SKM-1 treated with dmso at 0.1 percent for 144 hours (cell line): ENCODE measurements at regions not wholly inside any gene's neighbourhood (a gene's known extent, or its start where the extent isn't known, plus 50 kb on each side); places are given as distances from the start of the nearest gene placed in this dataset.

ENCODE experiments used
- DNase-seq: peaks from one replicate; lab custom pipeline; 2025; ENCODE audit not compliant: unreplicated experiment; lab: John Stamatoyannopoulos, UW

DNA sequence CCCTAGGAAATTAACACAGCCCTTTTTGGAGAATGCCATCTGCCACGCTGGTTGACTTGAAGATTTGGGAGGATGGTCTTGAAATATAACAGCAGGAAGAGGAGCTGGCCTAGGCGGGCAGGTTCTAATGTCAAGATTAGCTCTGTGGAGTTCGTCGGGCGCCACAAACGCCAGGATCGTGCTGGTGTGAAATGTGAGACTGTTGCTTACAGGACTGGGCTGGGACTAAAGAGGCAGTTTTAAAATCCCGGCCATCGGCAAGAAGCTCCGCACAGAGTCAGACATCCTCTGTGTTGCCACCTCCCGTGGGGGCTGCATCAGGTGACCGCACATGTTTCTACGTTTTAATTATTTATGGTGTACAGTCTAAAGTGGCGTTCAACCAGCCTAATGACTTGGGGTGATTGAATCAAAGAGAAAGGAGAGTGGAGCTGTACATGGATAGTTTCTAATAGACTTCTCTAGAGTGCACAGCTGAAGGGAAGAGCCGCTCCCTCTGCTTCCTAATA is 99.4 kb upstream of the BCL11A start:
- no peak for DNase-seq

DNA sequence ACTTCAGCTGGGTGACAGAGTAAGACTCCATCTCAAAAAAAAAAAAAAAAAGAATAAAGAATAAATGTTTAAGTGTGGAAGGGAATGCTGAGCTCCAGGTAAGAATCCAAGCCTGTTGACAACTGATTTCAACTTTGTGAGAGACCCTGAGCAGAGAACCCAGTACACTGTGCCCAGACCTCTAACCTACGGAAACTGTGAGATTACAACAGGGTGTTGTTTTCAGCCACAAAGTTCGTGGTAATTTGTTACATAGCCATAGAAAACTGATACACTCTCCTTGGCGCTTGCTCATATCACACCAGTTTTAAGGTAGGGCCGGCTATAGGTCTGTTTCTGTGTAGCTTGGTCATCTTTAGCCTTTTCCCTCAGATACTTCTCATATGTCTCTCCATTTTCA is 98.4 kb upstream of the PAPOLG start:
- no peak for DNase-seq

GRCh38 chr2:60659026-60659425 is 97.0 kb upstream of the PAPOLG start:
- no peak for DNase-seq

DNA sequence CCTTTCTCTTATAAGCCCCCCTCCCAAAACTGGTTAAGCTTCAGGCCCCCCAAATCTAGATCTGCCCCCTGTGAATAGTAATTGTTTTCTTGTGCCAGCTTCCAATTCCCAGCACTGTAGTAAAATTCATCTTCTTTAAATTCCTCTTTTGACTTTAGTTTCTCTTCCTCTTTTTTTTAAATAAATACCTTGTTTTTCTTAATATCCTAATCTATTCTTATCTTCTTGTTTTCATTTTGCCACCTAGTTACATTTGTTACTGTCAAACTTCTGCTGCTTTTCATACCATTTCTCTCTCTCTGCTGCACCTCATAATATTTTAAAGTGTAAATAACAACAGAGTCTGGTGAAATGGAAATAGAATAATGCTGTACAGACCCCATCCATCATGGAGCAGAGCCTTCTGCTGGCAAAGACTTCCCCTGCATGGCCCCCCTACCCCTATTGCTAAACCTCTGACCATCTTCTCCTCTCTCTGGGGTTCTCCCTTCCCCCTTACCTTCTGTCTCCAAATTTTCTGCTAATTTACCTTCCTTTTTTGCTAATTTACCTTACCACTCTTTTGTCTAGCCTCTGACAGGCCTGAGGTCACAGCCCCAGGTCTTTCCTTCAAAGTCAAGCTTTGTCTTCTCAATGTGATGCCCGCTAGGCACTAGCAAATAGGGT is 94.9 kb upstream of the PAPOLG start:
- peak; percentile 45 for DNase-seq

GRCh38 chr2:60662781-60663180 is 93.3 kb upstream of the PAPOLG start:
- DNase-seq: no peak

- no peak for DNase-seq
Measured at GRCh38 chr2:60671966-60672365, 84.1 kb upstream of the PAPOLG start.

- DNase-seq: peak; percentile 81
Measured at GRCh38 chr2:60674524-60675165, 81.4 kb upstream of the PAPOLG start.

- no peak for DNase-seq
Measured at GRCh38 chr2:60675301-60675700, 80.8 kb upstream of the PAPOLG start.

GRCh38 chr2:60676706-60677330 is 79.2 kb upstream of the PAPOLG start:
- DNase-seq: no peak

- no peak for DNase-seq
Measured at GRCh38 chr2:60677356-60677755, 78.7 kb upstream of the PAPOLG start.

DNA sequence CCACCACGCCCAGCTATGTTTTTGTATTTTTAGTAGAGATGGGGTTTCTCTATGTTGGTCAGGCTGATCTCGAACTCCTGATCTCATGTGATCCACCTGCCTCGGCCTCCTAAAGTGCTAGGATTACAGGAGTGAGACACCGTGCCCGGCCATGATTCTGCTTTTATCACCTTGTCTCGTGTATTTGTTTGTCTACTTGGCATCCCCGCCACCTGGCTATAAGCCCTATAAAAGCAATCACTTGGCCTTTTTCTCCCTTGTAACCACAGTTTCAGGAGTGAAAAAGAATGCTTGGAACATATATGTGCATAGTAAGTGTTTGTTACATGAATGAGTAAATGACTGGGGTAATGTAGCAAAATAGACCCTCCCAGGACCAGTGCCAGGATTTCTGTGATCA is 77.5 kb upstream of the PAPOLG start:
- no peak for DNase-seq

- no peak for DNase-seq
Measured at GRCh38 chr2:60679036-60679780, 76.9 kb upstream of the PAPOLG start.

DNA sequence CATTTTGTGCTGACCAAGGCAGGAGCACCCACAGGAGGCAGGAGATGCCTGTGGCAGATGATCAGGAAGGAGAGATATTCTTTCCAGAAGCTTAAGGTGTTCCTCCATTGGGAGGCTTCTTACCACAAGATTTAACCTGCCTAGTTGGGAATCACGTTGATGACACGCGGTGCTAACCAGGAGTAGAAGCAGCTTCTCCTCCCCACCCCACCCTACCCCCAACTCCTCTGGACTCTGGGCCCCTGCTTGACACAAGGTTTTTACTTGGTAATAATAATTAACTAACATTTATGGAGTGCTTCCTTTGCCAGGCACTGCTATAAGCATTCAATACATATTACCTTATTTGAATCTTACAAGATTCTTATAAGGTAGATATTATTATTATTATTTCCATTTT is 62.5 kb upstream of the PAPOLG start:
- no peak for DNase-seq

DNA sequence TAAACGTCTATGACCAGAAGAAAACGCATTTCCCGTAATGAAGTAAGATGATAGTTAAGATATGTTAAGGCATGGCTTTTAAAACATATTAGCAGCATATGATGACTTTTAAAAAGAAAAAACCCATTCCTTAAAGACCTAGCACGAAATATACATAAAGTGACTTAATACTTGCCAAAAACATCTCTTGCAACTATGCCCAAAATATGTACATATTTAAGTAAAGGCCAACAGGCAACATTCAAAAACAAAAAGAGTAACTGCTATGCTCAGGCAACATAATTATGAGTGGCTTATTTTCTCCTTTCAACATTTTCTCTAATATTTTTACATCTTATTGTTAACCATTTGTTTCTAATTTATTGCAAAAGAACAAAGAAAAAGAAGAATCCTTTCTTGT is 60.3 kb upstream of the PAPOLG start:
- DNase-seq: no peak

DNA sequence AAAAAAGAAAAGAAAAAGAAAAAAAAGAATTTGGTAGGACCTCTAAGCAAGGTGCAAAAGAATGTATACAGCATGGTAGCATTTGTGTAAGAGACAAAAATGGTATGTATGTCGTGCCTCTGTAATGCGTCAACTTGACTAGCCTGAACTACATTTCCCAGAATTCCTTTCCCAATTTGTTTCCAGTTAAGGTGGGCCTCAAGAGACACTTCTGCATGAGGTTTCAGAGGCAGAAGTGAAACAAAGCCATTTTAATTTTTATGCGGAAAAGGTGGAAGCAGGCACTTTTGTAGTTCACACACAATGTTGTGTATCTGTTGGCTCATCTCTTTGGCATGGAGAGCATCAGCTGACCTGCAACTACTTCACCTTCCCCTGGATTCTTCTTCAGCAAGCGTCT is 56.5 kb upstream of the PAPOLG start:
- DNase-seq: no peak

DNA sequence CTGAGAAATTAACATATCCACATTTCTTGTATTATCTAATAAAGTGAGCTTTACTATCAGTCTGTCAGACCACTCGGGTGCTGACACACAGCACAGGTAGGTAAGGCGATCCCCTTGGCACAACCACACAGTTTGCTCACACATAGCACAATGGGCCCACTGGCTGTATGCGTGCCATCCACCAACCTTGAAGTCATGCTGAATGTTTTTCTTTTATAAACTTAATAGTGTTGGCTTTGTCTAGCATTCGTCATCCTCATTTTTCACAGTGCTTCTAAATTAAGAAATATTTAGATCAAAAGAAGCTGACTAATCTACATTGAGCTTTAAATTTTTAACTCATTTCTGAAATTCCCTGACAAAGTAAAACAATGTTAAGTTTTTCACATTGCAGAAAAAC is 50.0 kb upstream of the PAPOLG start:
- no peak for DNase-seq
